HFF-Myc (cell line): ENCODE measurements at regions not wholly inside any gene's neighbourhood (a gene's known extent, or its start where the extent isn't known, plus 50 kb on each side); places are given as distances from the start of the nearest gene placed in this dataset.
A peak's percentile ranks its signal among the peaks of the same experiment; 100 is the strongest.
"Not testable (repeated sequence)": the region's sequence is repeated elsewhere in the genome, so short reads cannot be mapped to it uniquely, and the experiment has no call there.

Source experiments
- DNase-seq: peaks from one replicate; pipeline ENCODE4 v3.0.0-alpha.2; 2011; ENCODE audit warnings: low read depth; ENCODE audit errors: extremely low read depth
- H3K4me3 ChIP-seq: replicated peaks from 2 replicates; pipeline ENCODE4 v1.5.1; 2011; ENCODE audit warnings: low read depth, mild to moderate bottlenecking, control low read depth, low read length
- TF ChIP-seq, protein P1 (sequence below): IDR thresholded peaks from 2 replicates; pipeline ENCODE4 v1.5.1; 2012; ENCODE audit warnings: mild to moderate bottlenecking, low read depth, low read length, control low read depth; ENCODE audit errors: missing control alignments

DNA sequence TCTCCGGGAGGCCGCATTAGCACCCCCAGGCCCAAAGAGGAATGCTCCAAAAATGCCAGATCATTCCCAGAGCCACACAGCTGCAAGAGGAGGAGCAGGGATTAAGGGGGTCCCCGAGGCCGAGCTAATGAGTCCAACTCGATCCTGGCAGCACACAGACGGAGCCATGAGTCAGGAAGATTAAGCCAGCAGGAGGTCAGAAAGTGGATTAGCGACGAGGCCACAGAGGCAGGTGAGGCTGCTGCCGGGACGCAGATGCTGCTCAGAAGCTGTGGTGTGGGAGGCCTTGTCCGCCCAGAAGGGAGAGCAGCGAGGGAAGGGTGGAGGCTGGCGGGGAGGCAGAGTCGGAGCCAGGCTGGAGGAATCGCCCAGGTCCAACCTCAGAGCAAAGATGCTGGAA is 120.5 kb downstream of the SHANK2 start:
- TF ChIP-seq, protein P1, sequence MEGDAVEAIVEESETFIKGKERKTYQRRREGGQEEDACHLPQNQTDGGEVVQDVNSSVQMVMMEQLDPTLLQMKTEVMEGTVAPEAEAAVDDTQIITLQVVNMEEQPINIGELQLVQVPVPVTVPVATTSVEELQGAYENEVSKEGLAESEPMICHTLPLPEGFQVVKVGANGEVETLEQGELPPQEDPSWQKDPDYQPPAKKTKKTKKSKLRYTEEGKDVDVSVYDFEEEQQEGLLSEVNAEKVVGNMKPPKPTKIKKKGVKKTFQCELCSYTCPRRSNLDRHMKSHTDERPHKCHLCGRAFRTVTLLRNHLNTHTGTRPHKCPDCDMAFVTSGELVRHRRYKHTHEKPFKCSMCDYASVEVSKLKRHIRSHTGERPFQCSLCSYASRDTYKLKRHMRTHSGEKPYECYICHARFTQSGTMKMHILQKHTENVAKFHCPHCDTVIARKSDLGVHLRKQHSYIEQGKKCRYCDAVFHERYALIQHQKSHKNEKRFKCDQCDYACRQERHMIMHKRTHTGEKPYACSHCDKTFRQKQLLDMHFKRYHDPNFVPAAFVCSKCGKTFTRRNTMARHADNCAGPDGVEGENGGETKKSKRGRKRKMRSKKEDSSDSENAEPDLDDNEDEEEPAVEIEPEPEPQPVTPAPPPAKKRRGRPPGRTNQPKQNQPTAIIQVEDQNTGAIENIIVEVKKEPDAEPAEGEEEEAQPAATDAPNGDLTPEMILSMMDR, result no peak
- no peak overlapping the region for H3K4me3 ChIP-seq
- DNase-seq, result no peak

DNA sequence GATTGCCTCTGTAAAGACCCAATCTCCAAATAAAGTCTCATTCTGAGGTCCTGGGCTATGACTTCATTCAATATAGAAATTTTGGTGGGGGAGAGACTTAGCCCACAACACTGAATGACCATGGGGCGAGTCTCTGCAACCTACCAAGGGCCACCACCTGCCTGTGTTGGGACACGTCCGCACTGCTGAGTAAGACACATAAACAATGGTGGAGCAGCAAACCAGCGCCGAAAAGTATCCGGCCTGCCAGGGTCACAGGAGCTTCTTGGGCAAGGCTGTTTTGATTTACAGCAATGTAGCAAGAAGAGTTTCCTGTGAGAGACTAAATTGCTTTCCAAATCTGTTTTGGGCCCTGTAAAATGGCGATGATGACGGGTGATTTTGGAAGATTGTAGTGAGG is 122.3 kb downstream of the SHANK2 start:
- no peak overlapping the region for H3K4me3 ChIP-seq
- no peak for DNase-seq
- TF ChIP-seq, protein P1, result no peak

DNA sequence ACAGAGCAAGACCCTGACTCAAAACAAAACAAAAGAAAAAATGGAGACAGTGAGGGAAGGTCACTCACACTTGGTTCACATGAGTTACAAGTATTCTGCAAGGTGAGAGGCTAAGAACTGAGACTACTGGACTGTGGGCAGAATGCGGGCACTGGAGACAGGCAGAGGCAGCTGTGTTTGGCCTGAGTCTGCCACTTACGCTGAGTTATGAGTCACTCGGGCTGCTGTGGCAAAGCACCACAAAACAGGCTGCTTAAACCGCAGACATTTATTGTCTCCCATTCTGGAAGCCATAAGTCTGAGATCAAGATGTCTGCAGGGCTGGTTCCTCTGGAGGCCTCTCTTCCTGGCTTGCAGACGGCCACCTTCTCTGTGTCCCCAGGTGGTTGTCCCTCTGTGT is 122.8 kb downstream of the SHANK2 start:
- TF ChIP-seq, protein P1, result no peak
- H3K4me3 ChIP-seq, result no peak overlapping the region
- peak; percentile 10 for DNase-seq

DNA sequence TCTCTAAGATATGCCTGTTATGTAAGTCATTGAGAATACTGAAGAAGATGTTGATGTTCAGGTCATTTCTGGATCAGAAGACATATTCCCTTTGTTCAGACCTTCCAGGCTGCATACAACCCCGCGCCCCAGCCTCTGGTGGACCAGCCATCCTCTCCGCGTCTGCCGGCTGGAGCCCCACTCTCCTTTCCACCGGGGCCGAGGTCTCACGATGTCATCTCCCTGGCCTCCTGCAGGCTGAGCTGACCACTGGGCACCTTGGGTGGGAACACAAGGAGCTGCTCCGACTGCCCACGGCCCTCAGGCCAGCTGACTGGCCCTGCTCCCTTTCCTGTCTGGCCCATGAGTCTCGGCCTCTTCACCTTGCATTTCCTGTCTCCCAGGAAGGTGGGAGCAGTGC is 124.6 kb downstream of the SHANK2 start:
- TF ChIP-seq, protein P1, result no peak
- no peak overlapping the region for H3K4me3 ChIP-seq
- DNase-seq, result no peak

DNA sequence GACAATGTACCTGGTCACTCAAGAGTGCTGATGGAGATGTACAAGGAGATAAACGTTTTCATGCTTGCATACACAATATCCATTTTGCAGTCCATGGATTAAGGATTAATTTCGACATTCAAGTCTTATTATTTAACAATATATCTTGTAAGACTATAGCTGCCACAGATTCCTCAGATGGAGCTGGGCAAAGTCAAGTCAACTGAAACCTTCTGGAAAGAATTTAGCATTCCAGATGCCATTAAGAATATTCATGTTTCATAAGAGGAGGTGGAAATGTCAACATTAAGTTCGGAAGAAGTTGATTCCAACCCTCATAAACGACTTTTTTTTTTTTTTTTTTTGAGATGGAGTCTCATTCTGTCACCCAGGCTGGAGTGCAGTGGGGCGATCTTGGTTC is 126.0 kb downstream of the SHANK2 start:
- not testable (repeated sequence) for DNase-seq, H3K4me3 ChIP-seq

DNA sequence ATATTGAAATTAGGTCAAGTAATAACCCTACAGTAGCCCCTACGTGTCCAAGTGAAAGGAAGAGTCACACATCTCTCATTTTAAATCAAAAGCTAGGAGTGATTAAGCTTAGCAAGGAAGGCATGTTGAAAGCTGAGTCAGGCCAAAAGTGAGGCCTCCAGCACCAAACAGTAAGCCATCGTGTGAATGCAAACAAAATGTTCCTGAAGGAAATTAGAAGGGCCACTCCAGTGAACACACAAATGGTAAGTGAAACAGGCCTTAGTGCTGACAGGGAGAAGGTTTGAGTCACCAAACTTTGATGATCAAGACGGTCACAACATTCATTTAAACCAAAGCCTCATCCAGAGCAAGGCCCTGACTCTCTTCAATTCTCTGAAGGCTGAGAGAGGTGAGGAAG is 127.2 kb downstream of the SHANK2 start:
- H3K4me3 ChIP-seq, result no peak overlapping the region
- TF ChIP-seq, protein P1, result no peak
- no peak for DNase-seq

DNA sequence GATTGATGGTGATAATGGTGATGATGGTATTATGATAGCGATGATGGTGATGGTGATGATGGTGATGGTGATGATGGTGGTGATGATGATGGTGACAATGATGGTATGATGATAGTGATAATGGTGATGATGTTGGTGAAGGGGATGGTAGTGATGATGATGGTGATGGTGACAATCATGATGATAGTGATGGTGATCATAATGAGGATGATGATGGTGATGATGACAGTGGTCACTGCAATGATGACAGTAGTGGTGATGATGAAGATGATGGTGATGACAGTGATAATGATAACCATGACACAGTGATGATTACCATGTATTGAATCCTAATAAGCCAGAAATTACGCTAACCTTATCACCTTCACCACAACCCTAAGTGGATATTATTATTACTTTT is 128.2 kb downstream of the SHANK2 start:
- no peak overlapping the region for H3K4me3 ChIP-seq
- TF ChIP-seq, protein P1, result no peak
- no peak for DNase-seq
